K562 (cell line): ENCODE measurements at regions not wholly inside any gene's neighbourhood (a gene's known extent, or its start where the extent isn't known, plus 50 kb on each side); places are given as distances from the start of the nearest gene placed in this dataset.

Experiments used
- ATAC-seq: fragments of 200-7000 bp; cut with Tn5 transposase; 3 replicates; pipeline ENCODE4 v1.9.1; 2020; ENCODE audit warnings: moderate library complexity
- BruUV-seq: library from RNA; stranded (reverse); fragments of 400-500 nt; replicated peaks from 2 replicates; lab custom pipeline; 2021; lab: Mats Ljungman, UMichigan
- CTCF ChIA-PET: fragments of 300-600 bp; formaldehyde crosslinking; extraction: SDS; loops from one replicate; lab custom pipeline; 2021; ENCODE audit warnings: low intra/inter-chr PET ratio; lab: Yijun Ruan, JAX
- POLR2A ChIA-PET: fragments of 300-600, 350-650 bp; sonication (Branson Sonifier 250); formaldehyde crosslinking; extraction: SDS; loops from one replicate; lab custom pipeline; 2021; ENCODE audit warnings: antibody characterized with exemption, inconsistent platforms; lab: Yijun Ruan, JAX
- DNase-seq, 4 experiments: peaks; one replicate each; pipeline versions ENCODE4 v3.0.0 to v3.0.0-alpha.2; 2011 to 2018; ENCODE audit warnings: low spot score in 3 of 4, mixed read lengths in 3 of 4; ENCODE audit errors: extremely low read depth in 1 of 4
- FAIRE-seq: peaks from 2 replicates; lab custom pipeline; 2011; peaks lifted over from hg19 to GRCh38; lab: Jason Lieb, UNC
- H2AFZ ChIP-seq: 2 replicates; pipeline ENCODE4 v1.6.0; 2011; ENCODE audit warnings: low read depth, low read length, control low read depth, inconsistent platforms
- H3K27ac ChIP-seq: fragments of 200-600 bp; 3 replicates; pipeline ENCODE4 v1.8.0; 2011; ENCODE audit warnings: low read depth, mild to moderate bottlenecking, control low read depth, inconsistent platforms, low read length, moderate library complexity, mixed read lengths; ENCODE audit errors: extremely low read depth
- H3K27me3 ChIP-seq, 2 experiments: fragments of 300-600 bp in 1 of 2; 2 replicates in 1 of 2; 3 replicates in 1 of 2; pipeline versions ENCODE4 v1.6.0 to v1.8.0; 2011; ENCODE audit warnings: inconsistent platforms in 2 of 2, low read length in 2 of 2, mild to moderate bottlenecking in 1 of 2, mixed read lengths in 1 of 2, moderate library complexity in 1 of 2; ENCODE audit not compliant: control insufficient read depth in 2 of 2, insufficient read depth in 2 of 2
- H3K36me3 ChIP-seq: fragments of 300-600 bp; 3 replicates; pipeline ENCODE4 v1.8.0; 2011; ENCODE audit warnings: mild to moderate bottlenecking, low read length, inconsistent platforms; ENCODE audit not compliant: control insufficient read depth, insufficient read depth
- H3K4me1 ChIP-seq, 2 experiments: fragments of 200-600 bp in 1 of 2; replicated peaks in 1 of 2; 2 replicates in 1 of 2; 3 replicates in 1 of 2; pipeline versions ENCODE4 v1.5.1 to v1.8.0; 2011; ENCODE audit warnings: inconsistent platforms in 2 of 2, low read length in 2 of 2, mild to moderate bottlenecking in 1 of 2, mixed read lengths in 1 of 2, moderate library complexity in 1 of 2; ENCODE audit not compliant: control insufficient read depth in 2 of 2, insufficient read depth in 2 of 2
- H3K4me2 ChIP-seq: 2 replicates; pipeline ENCODE4 v1.6.1; 2011; ENCODE audit warnings: low read length, control low read depth, inconsistent platforms, mixed read lengths; ENCODE audit not compliant: insufficient read depth
- H3K4me3 ChIP-seq: fragments of 200-600 bp; sonication (generic), shearing (Covaris generic); 2 replicates; pipeline ENCODE4 v1.5.1; 2016; ENCODE audit warnings: control low read depth, inconsistent platforms
- H3K79me2 ChIP-seq: fragments of 200-600 bp; 3 replicates; pipeline ENCODE4 v1.8.0; 2011; ENCODE audit warnings: low read length, inconsistent platforms; ENCODE audit not compliant: control insufficient read depth, insufficient read depth
- H3K9ac ChIP-seq, 2 experiments: 2 replicates each; pipeline versions ENCODE4 v1.6.0 to v1.6.1; 2011; ENCODE audit warnings: low read depth in 2 of 2, low read length in 2 of 2, control low read depth in 1 of 2, inconsistent platforms in 1 of 2, mild to moderate bottlenecking in 1 of 2, mixed read lengths in 1 of 2; ENCODE audit not compliant: insufficient read depth in 1 of 2
- H3K9me1 ChIP-seq: one replicate; pipeline ENCODE4 v1.6.0; 2011; ENCODE audit warnings: inconsistent platforms, mild to moderate bottlenecking, low read length, moderate library complexity; ENCODE audit not compliant: control insufficient read depth, insufficient read depth
- H3K9me3 ChIP-seq: replicated peaks from 2 replicates; pipeline ENCODE4 v1.5.1; 2011; ENCODE audit warnings: low read depth, low read length, inconsistent platforms; ENCODE audit not compliant: control insufficient read depth, insufficient read depth
- H4K20me1 ChIP-seq: replicated peaks from 2 replicates; pipeline ENCODE4 v1.6.1; 2011; ENCODE audit warnings: low read length, inconsistent platforms, mixed read lengths; ENCODE audit not compliant: control insufficient read depth, insufficient read depth
- CBX1 ChIP-seq: sonication (generic); IDR thresholded peaks from 2 replicates; pipeline ENCODE4 v1.6.1; 2016; ENCODE audit warnings: antibody characterized with exemption, low read depth, mild to moderate bottlenecking
- ESRRA ChIP-seq: fragments of 450-650 bp; IDR thresholded peaks from 2 replicates; pipeline ENCODE4 v1.6.1; 2014; ENCODE audit warnings: low read depth, mild to moderate bottlenecking, moderate library complexity, borderline replicate concordance
- FOXA1 ChIP-seq: fragments of 450-650 bp; IDR thresholded peaks from 2 replicates; pipeline ENCODE4 v1.6.1; 2016; ENCODE audit warnings: mild to moderate bottlenecking, borderline replicate concordance
- HIVEP1 ChIP-seq: fragments of 250-450 bp; sonication (Bioruptor Pico); IDR thresholded peaks from 2 replicates; pipeline ENCODE4 v1.4.0; 2020; ENCODE audit warnings: mild to moderate bottlenecking
- HNRNPL ChIP-seq: fragments of 200-400 bp; formaldehyde crosslinking; IDR thresholded peaks from 2 replicates; pipeline ENCODE4 v1.6.1; 2017; ENCODE audit warnings: low read depth, mild to moderate bottlenecking, low read length
- KLF16 ChIP-seq: IDR thresholded peaks from 2 replicates; pipeline ENCODE4 v1.6.1; 2016; ENCODE audit warnings: antibody characterized with exemption
- MTA1 ChIP-seq: fragments of 450-650 bp; IDR thresholded peaks from 2 replicates; pipeline ENCODE4 v1.6.1; 2017; ENCODE audit warnings: borderline replicate concordance
- NBN ChIP-seq: fragments of 450-650 bp; IDR thresholded peaks from 2 replicates; pipeline ENCODE4 v1.6.1; 2016; ENCODE audit warnings: low read depth, mild to moderate bottlenecking
- NUFIP1 ChIP-seq: fragments of 450-650 bp; IDR thresholded peaks from 2 replicates; pipeline ENCODE4 v1.6.1; 2018; ENCODE audit not compliant: partially characterized antibody
- SPI1 ChIP-seq: IDR thresholded peaks from 2 replicates; pipeline ENCODE4 v1.6.1; 2011; ENCODE audit warnings: low read depth, low read length, control low read depth, borderline replicate concordance
- ZNF134 ChIP-seq: fragments of 250-450 bp; sonication (Bioruptor Pico); conservative IDR thresholded peaks from 2 replicates; pipeline ENCODE4 v1.4.0; 2020
- ZNF232 ChIP-seq: sonication (generic); formaldehyde crosslinking; IDR thresholded peaks from 2 replicates; pipeline ENCODE4 v1.8.0; 2022; ENCODE audit warnings: mild to moderate bottlenecking, missing genetic modification reagents
- WGBS: fragments of 100-300 bp; shearing (Covaris generic); methylation state at CpG from one replicate; pipeline ENCODE4 v1.1.6; 2016; ENCODE audit warnings: low coverage, mixed read lengths; ENCODE audit not compliant: insufficient coverage; ENCODE audit errors: missing lambda C conversion rate; 5-methylcytosine and 5-hydroxymethylcytosine counted together
- in situ Hi-C: fragments of 300-500 bp; cut with MboI; formaldehyde crosslinking; loops from 4 replicates; pipeline ENCODE4 v1.15.0; 2018; ENCODE audit warnings: inconsistent platforms, mixed read lengths
- intact Hi-C: fragments of 100-400 bp; cut with micrococcal nuclease; formaldehyde crosslinking; loops from 2 replicates; pipeline ENCODE4 v1.14.2; 2022
- TF ChIP-seq, protein P1 (sequence below), 2 experiments: fragments of 450-650 bp; IDR thresholded peaks; 2 replicates each; pipeline ENCODE4 v1.6.1; 2016; ENCODE audit warnings: mild to moderate bottlenecking in 2 of 2, borderline replicate concordance in 1 of 2, low read depth in 1 of 2, moderate library complexity in 1 of 2

DNA sequence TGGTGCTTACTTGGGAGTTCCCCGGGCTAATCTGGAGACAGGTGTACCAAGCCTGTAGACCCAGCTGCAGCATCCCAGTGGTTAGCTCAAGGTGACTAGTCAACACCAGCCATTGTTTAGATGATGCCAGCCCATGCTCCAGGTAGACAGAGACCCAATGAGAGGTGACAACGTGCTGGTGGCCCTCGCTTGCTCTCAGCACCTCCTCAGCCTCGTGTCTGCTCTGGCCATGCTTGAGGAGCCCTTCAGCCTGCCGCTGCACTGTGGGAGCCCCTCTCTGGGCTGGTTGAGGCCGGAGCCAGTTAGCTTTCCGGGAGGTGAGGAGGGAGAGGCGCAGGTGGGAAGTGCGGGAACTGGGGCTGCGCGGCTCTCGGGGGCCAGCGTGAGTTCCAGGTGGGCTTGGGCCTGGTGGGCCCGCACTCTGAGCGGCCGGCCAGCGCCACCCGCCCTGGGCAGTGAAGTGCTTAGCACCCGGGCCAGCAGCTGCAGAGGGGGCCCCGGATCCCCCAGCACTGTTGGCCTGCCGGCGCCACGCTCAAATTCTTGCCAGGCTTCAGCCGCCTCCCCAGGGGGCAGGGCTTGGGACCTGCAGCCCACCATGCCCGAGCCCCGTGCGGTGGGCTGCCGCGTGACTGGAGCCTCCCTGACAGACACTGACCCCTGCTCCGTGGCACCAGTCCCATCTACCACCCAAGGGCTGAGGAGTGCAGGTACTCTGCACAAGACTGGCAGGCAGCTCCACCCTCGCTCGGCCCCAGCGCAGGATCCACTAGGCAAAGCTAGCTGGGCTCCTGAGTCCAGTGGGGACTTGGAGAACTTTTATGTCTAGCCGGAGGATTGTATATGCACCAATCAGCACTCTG lies 85.9 kb upstream of the VSTM2B start:
- H3K27me3 ChIP-seq, result no peaks in the 10 kb centered on the region; a peak in 1 of 5 replicates
- POLR2A ChIA-PET, result interaction anchor here (0.8 kb wide), 1 partner anchor 22 kb away, joined by 3 read pairs; no protein-coding TSS in a partner anchor

More for the DNA sequence above, 85.9 kb upstream of the VSTM2B start:
- Histone ChIP-seq H3K79me2 (no peaks in the 10 kb centered on the region), H3K9me3 (no peaks in the 10 kb centered on the region), H3K27ac (no peak overlapping the region), H3K36me3 (no peaks in the 10 kb centered on the region), H3K4me3 (no peak overlapping the region), H4K20me1 (no peaks in the 10 kb centered on the region), H2AFZ (no peak overlapping the region), H3K4me1 (no peaks in the 10 kb centered on the region), H3K9ac (no peak overlapping the region), H3K9me1 (no peaks in the 10 kb centered on the region), H3K4me2 (no peak overlapping the region)
- ATAC-seq, result no peak
- TF ChIP-seq NUFIP1 (no peak), ZNF134 (CRISPR knock-in tag) (no peak), MTA1 (no peak), ESRRA (no peak), KLF16 (no peak), CBX1 (no peak), SPI1 (no peak), HIVEP1 (CRISPR knock-in tag) (no peak), HNRNPL (no peak), NBN (no peak), ZNF232 (CRISPR knock-in tag) (no peak), FOXA1 (no peak)
- TF ChIP-seq, protein P1, sequence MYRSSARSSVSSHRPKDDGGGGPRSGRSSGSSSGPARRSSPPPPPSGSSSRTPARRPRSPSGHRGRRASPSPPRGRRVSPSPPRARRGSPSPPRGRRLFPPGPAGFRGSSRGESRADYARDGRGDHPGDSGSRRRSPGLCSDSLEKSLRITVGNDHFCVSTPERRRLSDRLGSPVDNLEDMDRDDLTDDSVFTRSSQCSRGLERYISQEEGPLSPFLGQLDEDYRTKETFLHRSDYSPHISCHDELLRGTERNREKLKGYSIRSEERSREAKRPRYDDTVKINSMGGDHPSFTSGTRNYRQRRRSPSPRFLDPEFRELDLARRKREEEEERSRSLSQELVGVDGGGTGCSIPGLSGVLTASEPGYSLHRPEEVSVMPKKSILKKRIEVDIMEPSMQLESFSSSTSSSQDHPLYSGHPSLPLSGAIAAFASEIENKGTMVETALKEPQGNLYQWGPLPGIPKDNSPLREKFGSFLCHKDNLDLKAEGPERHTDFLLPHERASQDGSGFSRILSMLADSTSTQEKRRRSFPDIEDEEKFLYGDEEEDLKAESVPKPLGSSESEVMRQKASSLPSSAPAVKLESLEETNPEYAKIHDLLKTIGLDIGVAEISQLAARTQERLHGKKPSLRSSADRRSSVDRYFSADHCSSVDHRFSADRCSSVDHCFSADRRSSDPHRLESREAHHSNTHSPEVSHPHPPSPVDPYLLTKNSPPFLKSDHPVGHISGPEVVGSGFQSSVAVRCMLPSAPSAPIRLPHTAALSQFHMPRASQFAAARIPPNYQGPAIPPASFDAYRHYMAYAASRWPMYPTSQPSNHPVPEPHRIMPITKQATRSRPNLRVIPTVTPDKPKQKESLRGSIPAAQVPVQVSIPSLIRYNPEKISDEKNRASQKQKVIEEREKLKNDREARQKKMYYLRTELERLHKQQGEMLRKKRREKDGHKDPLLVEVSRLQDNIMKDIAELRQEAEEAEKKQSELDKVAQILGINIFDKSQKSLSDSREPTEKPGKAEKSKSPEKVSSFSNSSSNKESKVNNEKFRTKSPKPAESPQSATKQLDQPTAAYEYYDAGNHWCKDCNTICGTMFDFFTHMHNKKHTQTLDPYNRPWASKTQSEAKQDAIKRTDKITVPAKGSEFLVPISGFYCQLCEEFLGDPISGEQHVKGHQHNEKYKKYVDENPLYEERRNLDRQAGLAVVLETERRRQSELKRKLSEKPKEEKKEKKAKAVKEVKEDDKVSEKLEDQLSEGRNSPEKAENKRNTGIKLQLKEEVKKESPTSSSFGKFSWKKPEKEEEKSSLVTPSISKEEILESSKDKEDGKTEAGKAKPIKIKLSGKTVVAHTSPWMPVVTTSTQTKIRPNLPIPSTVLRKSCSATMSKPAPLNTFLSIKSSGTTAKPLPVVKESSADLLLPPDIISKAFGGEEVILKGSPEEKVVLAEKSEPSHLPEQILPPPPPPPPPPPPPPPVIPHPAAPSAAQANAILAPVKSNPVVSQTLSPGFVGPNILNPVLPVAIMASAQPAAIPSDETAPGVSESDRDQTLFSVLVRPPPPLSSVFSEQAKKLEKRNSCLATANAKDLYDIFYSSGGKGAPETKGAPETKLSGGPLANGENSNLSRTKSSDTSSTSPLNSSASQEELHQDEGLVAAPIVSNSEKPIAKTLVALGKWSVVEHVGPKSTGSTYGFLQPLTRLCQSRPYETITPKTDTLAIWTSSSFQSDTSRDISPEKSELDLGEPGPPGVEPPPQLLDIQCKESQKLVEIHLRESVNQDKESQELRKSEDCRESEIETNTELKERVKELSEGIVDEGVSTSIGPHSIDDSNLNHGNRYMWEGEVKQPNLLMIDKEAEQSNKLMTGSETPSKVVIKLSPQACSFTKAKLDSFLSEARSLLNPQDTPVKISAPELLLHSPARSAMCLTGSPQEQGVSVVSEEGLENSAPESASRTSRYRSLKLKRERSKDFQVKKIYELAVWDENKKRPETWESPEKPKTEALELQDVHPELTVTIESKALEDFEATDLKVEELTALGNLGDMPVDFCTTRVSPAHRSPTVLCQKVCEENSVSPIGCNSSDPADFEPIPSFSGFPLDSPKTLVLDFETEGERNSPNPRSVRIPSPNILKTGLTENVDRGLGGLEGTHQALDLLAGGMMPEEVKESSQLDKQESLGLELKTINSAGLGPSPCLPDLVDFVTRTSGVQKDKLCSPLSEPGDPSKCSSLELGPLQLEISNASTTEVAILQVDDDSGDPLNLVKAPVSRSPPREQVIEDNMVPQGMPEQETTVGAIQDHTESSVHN (IDR thresholded peaks at IDR 0.05; ENCODE audit: borderline replicate concordance in 1 of 2, low read depth in 1 of 2), result no peak
- CTCF ChIA-PET, result no interaction called here
- DNase-seq, result no peak
- in situ Hi-C loops (no loop called here), intact Hi-C loops (no loop called here)
- FAIRE-seq, result no peak
- no TSS peak for BruUV-seq
- 1% methylated on average over 27 of the region's 34 CpGs for WGBS
